ENCODE measurements at regions not wholly inside any gene's neighbourhood (a gene's known extent, or its start where the extent isn't known, plus 50 kb on each side); places are given as distances from the start of the nearest gene placed in this dataset.

DNA sequence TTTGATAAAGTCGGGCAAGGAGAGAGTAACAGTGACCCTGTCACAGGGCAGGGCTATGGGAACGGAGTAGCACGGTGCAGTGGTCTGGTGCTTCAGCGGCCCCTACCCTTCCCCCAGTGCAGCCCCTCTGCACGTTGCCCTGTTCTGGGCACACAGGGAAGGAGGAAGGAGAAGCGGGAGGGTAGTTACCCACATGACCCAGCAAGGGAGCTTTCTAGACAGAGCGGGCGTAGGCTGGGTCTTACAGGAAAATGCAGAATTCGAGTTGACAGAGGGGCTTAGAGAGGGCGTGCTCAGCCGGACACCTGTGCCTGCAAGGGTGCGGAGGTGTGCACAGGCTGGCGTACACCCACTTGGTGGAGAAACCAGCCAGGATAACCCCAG is 341.2 kb downstream of the NPHP4 start:
- no peak for DNase-seq

DNA sequence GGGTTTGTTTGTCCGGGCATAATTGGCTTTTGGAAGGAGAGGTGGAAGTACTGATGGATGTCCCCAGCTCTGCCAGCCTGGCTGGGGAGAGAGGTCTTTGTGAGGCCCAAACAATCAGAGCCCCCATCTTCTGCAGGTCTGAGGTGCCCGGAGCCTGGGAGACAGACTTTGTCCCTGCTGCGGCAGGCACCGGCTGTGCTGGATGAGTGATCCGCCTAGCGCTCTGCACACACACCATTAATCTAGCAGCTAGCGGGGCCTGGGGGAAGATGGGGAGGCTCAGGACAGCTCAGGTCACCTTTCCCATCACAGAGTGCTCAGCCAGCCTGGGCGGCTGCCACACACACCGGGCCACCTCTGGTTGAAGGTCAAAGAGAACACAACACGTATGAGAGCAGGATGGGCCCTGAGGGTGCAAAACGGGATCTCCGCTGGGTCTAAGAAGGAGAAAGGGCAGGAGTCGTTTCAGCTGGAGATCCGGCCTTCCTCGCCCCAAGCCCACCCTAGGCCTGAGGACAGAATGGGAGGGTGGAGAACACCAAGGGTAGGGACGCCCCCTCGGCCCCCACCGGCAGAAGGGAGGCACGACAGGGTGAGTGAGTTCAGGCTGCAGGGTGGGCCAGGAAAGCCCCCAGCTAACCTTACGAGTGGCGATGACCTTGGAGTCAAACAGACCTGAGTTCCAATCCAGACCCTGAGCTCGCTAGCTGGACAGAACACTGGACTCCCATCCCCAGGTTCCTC is 341.8 kb downstream of the NPHP4 start:
- DNase-seq, result no peak

DNA sequence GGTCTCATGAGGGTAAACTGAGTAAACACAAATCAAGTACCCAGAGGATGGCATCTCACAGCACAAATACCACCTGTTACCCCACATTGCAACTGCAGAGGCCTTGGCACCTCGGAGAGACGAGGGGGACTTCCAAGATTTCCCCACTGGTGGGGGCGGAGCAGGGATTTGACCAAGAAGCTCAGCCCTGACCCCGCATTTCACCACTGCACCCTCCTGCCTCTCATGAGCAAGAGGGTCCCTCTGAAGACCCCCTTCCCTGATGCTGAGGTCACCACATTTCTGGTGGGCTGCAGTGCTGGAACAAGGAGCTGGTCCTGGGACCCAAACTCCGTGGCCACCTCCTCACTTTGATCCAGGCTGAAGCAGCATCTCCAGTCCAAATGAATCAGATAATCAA is 342.4 kb downstream of the NPHP4 start:
- no peak for DNase-seq

DNA sequence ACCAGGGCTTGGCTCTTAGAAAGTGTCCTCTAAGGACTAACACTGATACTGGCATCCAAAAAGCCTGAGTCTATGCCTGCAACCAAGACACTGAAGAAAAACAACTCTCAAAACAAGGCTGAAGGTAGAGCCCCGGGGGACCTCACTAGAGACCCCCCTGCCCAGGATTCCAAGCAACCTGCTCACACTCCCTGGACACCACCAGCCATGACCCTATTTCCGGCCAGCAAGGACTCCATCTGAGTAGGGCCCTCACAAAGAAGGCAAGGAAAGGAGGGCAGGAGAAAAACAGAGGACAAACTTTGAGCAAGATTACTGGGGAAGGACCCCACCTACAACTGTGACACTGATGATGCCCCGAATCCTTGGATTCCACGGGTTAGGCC is 343.1 kb downstream of the NPHP4 start:
- no peak for DNase-seq

DNA sequence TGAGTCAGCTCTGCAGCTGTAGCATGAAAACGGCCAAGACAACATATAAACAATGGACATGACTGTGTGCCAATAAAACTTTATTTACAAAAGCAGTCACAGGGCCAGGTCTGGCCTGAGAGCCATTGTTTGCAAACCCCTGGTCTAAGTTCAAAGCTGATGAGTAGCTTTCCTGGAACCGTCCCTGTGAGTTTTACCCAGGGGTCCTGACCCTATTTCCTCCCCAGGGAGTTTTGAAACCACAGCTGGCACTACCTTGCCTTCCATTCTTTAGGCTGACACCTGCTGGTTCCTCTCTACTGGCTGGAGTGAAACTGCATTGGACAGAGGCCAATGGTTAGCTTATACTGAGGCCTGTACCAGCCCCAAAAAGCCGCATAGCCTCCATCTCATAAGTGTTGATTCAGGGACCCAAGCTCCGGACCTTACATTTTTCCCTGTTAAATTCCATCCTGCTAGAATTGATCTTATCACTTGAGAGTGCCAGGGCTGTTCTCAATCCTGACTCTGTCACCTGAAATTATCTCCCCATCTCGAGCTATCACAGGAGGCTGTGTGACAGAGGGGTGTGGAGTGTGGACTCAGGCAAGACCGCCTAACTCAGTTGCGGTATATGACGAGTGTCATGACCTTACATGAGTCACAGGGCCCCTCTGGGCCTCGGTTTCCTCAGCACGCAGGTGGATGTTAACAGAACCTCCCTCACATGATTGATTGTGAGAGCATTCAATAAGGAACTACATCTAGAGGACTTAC is 343.6 kb downstream of the NPHP4 start:
- no peak for DNase-seq

DNA sequence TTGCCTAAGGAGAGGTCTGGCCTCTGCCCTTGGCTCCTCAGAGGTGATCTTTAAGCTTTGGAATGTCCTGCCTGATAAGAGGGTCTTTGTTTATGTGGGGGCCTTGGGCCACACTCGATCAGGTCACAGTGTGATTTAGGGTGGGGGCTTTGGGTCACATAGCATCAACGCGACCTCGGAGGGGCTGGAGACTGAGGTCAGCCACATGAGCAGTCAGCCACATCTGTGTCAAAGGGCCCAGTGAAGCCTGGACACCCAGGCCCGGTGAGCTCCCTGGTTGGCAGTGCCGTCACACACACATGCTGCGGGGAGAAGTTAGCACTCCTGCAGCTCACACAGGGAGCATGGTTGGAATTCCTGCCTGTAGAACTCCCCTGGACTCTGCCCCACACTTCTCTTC is 345.0 kb downstream of the NPHP4 start:
- no peak for DNase-seq

DNA sequence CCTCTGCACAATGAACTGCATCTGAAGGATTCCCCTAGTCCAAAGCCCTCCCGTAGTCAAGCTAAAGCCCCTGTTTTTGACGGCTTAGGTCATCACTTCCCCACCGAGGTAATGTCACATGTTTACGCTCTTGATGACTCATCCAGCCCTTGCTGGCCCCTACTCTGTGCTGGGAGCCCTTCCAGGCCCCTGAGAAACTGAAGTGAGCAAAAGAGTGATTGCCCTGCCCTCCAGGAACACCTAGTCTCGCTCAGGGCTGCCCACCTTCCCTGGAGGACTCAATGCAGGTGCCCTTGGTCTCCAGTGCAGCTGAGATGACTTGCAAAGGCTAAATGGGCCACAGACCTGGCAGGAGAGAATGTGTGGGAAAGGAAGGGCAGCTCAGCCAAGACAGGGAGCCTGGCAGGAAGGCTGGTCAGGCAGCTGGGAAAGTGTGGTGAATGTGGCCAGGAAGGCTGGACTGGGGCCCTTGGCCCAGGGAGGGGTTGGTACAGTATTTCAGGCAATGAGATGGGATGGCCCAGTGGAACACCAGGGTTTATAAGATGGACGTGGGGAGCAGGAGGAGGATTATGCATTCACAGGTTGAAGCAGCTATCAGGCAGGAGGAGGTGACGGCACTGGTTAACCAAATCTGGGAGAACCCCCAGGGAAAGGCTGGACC is 345.6 kb downstream of the NPHP4 start:
- DNase-seq, result no peak

DNA sequence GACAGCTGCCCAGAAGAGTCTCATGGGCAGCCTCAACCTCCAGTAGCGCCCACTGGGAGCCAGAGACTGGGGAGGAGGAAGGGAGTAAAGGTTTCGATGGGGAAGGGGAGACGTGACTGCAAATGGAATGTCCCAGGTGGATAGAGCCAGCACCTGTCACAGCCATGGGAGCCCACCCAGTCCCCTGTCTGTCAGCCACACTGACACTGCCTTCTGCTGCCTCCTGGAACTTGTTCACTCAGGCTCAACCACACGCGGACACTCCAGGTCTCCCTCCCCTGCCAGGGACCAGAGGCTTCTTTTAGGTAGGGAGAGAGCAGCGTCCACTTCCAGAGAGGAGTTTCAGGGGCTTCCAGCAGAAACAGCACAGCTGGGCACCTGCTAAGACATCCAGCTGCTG is 346.3 kb downstream of the NPHP4 start:
- no peak for DNase-seq

DNA sequence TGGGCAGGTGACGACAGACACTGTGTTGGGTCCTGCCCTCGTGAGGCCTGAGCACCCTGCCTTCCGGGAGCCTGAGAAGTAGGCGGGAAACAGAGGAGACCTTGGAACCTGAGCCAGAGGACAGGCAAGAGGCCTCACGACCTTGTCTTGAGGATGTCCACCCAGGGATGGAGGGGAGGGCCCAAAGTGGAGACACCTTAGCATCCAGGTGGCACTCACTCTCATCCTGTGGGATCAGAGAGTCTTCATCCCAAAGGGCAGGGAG is 347.2 kb downstream of the NPHP4 start:
- no peak for DNase-seq

DNA sequence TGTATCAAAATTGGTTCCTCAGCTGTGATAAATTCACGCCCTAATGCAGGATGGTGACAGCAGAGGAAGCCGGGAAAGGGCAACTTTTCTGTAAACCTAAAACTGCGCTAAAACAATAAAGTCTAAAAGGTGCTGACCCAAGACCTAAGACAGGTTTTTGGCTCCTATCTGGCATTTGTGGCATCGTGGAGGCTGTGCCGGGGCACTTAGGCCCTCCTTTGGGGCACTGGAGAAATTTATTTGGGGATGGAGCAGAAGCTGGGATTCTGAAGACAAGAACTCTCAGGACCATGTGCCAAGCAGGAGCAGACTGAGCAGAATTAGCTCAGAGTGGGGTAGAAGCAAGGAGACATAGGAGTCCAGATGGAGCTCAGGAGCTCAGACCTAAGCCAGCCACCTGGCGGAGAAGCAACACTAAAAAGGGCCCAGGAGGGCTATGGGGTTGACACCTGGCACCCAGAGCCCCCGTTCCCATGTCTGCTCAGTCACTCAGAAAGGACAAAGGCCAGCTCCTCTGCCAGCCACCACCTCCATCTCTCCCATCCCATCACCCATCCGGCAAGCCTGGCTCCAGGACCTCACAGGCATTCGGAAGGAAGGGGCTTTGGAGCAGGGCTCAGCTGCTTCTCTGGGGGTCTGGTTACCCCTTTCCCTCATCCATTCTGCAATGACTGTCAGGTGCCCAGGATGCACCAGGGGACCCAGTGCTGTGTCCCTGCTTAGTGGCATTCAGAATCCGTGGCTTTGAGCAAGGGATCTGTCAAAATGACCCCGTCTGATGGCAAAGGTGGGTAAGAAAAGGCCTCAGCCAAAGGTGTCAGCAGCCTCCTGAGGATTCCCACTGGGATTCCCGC is 347.7 kb downstream of the NPHP4 start:
- no peak for DNase-seq

DNA sequence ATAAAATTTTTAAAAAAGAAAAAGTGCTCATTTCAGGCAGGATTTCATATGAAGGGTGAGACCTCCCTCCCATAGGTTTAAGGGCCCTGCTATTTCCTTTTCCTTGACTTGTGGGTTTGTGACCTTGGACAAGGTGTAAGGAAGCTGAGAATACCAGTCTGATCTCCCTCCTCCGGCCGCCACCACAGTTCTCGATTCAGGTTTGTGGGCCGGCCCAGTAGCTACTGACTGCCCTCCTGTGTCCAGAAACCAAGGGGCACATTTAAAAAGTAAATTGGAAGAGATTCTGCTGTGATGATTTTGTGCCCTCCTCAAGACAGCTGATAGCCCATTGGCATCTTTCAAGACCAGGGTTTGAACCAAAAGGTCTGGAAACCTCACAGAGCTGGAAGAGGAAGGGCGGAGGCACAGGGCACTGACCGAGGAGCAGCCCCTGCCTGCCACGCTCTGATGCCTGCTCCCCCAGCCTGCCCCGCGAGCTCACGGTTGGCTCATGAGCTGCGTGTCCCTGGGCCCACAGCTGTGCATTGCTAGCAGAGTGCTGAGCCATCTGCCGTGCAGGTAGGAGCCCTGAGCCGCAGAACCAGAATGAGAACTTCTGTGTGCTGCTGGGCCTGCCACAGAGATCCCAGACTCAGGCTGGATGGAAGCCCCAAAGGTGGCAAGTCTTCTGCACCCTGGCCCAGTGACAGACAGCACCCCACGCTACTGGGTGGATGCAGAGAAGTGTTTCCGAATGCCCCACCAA is 348.7 kb downstream of the NPHP4 start:
- DNase-seq, result no peak

DNA sequence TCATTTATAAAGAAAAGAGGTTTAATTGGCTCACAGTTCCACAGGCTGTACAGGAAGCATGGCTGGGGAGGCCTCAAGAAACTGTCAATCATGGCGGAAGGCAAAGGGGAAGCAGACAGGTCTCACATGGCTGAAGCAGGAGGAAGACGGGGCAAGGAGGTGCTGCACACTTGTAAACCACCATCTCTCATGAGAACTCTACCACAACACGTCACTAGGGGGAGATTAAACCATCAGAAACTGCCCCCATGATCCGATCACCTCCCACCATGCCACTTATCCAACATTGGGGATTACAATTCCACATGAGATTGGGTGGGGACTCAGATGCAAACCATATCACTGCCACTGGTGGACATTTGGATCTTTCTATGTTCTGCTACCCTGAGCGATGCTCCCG is 351.4 kb downstream of the NPHP4 start:
- DNase-seq, result no peak

DNA sequence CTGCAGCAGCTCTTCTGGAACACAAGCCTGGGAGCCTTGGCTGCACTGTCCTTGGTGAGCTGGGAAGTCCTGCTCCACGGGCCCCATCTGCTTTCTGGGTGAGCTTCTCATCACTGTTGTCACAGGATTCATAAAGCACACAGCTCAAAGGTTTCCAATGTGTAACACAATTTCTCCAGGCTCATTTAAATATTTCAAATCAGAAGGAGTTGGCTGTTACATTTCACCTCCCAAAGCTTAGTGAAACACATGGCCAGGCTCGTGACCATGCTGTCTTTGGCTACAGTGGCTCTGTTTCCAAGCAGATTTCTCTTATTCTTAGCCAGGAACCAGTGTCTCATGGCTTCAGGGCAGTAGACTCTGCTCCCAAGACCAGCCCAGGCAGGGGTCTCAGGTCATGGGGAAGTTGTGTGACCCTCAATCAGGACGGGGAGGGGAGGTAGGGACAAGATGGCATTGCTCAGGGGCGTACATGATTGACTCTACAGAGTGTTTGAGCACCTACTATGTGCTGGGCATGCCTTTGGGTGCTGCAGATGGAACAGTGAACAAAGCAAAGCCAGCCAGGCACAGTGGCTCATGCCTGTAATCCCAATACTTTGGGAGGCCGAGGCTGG is 353.0 kb downstream of the NPHP4 start:
- DNase-seq, result no peak

DNA sequence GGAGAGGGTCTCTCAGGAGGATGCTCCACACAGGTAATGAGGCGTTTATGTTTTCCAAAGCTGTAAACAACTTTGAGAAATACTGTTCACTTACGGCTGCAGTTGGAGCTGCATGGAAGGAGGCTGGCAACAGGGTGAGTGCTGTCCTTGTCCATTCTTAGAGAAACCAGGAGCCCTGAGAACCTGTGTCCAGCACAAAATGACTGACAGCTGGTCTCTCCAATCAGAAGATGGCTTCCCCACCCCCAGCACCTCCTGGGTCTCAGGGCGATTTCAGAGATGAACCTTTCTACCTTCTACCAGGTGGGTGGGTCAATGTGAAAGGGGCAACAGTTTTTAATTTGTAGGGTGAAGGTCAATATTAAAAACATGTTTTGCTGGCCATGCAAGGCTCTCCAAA is 353.6 kb downstream of the NPHP4 start:
- no peak for DNase-seq

DNA sequence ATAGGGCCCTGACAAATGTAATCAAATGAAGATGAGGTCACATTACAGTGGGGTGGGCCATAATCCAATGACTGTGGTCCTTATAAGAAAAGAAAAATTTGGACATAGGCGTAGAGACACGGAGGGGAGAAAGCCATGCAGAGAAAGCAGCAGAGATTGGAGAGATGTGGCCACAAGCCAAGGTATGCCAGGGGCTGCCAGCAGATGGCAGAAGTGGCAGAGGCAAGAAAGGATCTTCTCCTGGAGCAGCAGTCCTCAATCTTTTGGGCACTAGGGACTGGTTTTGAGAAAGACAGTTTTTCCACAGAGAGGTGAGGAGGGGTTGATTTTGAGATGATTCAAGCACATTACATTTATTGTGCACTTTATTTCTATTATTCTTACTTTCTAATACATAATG is 355.1 kb downstream of the NPHP4 start:
- peak; percentile 29 for DNase-seq

DNA sequence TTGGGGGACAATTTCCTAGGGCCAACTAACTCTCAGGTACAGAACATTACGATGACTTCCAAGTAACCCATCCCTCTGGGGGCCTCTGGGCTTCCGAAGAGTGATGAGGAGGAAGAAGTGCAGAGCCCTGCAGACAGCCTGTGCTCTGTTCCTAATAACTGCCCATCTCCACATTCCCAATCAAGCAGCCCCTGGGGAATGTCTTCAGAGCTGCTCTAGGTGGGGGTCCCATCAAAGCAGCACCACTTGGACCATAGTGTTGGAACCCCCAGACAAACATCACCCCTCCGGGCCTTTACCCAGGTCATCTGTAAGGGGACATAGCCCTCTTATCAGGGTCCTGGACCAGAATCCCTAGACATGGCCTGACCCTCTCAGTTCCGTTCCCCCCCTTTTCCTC is 357.3 kb downstream of the NPHP4 start:
- DNase-seq, result no peak

DNA sequence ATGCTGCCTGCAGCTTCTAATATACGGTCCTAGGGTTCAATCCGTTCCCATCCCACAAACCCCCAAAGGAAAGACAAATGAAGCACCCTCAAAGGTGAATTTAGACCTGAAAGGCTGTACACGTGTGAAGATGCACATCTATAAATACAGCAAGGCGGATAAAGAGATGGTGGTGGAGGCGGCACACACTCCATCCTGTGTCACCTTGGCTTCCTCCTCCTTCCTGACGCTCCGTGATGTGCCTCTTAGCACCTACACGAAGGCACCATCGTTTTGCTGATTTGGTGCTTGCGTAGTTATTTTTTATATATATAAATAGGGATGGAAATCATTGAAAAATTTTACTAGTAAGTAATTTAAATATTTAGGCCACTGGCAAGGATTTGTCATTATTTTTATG is 359.4 kb downstream of the NPHP4 start:
- DNase-seq, result no peak

DNA sequence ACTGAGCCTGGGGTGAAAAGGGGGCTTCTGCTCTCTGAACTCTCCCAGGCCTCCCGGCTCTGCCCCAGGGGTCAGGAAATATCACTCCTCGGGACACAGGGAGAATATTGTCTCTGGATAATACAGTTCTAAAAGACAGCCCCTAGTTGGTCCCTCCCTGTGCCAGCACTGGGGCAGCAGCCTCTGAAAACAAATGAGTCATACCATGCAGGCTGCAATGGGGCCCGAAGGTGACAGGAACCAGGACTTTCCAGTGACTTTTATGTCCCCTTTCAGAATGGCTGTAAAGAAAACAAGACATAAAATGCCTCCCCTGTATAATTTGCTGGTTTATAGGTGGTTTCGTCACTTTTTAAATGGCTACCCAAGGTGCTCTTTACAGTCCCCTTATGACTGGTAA is 360.0 kb downstream of the NPHP4 start:
- DNase-seq, result no peak

DNA sequence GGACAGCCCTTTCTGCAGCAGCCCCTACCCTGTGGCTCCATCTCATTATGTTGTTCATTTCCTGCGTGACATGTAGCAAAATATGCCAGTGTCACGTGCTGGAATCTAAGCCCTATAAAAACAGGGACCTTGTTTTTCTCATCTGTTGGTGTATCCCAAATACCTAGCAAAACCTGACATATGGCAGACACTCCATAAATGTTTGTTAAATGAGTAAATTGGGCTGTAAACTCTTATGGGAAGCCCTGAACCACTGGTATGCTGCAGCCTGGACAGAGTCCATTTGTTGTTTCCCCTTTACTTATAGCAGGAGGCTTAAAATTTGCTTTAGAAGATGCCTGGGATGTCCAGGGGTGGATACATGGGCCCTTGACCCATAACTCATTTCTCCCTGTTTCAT is 363.8 kb downstream of the NPHP4 start:
- no peak for DNase-seq

DNA sequence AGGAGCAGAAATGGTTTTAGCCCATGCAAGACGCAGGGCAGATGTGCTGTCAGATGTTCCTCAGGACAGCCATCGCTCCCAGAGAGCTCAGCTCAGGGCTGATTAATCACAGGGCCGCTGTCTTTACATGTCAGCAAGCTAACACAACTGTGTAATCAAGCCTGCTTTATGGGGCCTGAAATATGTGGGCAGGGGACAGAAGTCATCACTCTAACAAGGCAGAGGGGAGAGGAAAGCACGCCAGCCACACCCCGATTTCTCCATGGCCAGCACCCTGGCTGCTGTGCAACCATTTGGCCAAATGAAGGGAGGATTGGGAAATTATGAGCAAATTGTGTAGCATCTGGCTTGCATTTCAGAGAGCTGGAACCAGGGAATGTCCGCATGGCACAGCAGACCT is 368.8 kb downstream of the NPHP4 start:
- DNase-seq, result no peak

DNA sequence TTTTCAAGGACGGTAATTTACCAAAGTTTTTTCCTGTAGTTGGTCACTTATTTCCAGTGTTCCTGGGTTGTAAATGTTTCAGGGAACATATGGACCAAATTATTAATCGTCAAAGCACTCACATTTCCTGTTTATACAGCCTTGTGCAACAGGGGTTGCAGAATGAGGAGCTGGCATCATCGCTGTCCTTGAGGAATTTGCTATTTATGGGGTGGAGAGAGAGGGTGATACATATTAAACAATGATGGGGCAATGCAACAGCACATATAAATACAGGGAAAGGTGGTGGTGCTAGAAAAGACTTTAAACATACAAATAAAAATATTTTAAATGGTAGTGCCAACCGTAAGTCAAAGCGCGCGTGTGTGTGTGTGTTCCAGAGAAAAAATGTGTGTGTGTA is 369.8 kb downstream of the NPHP4 start:
- no peak for DNase-seq

DNA sequence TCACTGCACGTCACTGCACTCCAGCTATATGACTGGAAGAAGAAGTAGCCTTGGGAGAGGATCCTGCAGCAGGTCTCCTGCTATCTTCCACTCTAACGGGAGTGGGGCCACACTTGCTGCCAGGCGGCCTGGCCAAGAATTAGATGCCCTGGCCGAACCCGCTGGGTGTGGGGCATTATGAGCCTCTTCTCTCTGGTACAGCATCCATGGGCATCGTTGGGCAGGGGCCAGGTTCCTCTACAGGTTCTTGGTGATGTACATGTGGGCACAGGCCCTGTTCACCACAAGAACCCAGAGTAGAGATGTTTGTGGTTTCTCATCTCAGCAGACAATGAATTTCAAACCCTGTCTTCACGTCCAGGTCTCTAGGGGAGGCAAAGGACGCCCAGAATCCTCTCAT is 370.5 kb downstream of the NPHP4 start:
- DNase-seq, result no peak

Data from OCI-M1 (cell line).